AG04449 (cell line): ENCODE measurements at regions not wholly inside any gene's neighbourhood (a gene's known extent, or its start where the extent isn't known, plus 50 kb on each side); places are given as distances from the start of the nearest gene placed in this dataset.

Experiments
- CTCF ChIA-PET: fragments of 350-600 bp; formaldehyde crosslinking; extraction: SDS; loops from one replicate; lab custom pipeline; 2021; ENCODE audit warnings: antibody characterized with exemption; lab: Yijun Ruan, JAX
- POLR2A ChIA-PET: fragments of 400-600, 350-600 bp; formaldehyde crosslinking; extraction: SDS; loops from one replicate; lab custom pipeline; 2020; ENCODE audit warnings: antibody characterized with exemption, inconsistent platforms; lab: Yijun Ruan, JAX
- DNase-seq: peaks from one replicate; pipeline ENCODE4 v3.0.0-alpha.2; 2010; ENCODE audit warnings: low read depth, low spot score
- H3K4me3 ChIP-seq: 2 replicates; pipeline ENCODE4 v1.5.1; 2011; ENCODE audit warnings: low read depth, mild to moderate bottlenecking, control low read depth, low read length
- TF ChIP-seq, protein P1 (sequence below): IDR thresholded peaks from one replicate; pipeline ENCODE4 v1.5.1; 2011; ENCODE audit warnings: mild to moderate bottlenecking, moderate library complexity, low read length, control low read depth, inconsistent platforms; ENCODE audit not compliant: insufficient read depth; ENCODE audit errors: missing control alignments

DNA sequence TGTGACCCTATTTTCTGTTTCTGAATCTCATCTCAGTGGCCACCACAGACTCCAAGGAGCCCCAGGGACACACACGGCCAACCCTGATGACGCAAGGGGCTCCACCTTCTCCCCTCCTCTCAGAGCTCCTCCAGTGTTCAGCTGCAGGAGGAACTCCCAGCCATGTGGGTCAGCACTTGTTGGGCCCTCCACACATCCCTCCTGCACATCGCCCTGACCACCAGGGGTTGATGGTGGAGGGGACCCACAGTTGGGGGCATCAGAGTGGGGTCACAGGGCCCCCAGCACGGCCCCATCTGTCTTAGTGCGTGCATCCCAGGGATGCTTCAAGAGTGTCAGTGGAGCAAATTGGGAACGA, 499.6 kb downstream of the BRD1 start:
- no peak for DNase-seq
- ChIA-PET POLR2A (no interaction called here), CTCF (no interaction called here)
- H3K4me3 ChIP-seq = no peak overlapping the region
- TF ChIP-seq, protein P1, sequence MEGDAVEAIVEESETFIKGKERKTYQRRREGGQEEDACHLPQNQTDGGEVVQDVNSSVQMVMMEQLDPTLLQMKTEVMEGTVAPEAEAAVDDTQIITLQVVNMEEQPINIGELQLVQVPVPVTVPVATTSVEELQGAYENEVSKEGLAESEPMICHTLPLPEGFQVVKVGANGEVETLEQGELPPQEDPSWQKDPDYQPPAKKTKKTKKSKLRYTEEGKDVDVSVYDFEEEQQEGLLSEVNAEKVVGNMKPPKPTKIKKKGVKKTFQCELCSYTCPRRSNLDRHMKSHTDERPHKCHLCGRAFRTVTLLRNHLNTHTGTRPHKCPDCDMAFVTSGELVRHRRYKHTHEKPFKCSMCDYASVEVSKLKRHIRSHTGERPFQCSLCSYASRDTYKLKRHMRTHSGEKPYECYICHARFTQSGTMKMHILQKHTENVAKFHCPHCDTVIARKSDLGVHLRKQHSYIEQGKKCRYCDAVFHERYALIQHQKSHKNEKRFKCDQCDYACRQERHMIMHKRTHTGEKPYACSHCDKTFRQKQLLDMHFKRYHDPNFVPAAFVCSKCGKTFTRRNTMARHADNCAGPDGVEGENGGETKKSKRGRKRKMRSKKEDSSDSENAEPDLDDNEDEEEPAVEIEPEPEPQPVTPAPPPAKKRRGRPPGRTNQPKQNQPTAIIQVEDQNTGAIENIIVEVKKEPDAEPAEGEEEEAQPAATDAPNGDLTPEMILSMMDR = no peak

DNA sequence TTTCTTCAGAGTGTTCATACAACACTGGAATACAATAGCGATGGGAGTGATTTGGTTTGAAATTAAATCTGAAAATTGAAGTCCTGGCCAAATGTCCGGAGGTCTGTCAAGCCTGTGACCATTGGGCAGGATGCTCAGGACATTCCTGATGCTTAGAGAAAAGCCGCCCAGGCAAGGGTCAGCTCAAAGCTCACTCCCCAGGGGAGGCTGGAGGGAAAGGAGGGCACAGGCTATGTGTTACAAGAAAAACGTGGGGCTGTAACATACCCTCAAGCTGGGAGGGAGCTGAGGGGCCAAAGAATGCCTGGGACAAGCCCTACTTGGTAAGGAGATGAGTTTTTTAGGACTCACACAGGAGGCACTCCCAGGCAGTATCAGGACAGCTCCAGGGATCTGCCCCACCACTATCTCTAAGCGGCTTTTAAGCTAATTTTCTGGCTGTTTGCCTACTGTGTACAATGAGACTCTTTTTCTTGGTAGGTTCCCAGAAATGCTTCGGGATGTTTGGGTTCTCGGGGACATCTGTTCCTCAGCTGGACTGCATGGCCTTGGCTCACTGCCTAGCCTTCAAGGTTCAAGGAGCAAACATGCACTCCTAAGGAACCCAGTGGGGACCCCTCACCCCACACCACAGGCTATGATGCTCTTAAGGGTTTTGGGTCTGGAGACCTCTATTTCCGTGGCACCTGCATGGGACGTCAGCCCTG, 500.1 kb downstream of the BRD1 start:
- CTCF ChIA-PET = no interaction called here
- DNase-seq = no peak
- TF ChIP-seq, protein P1 = no peak

DNA sequence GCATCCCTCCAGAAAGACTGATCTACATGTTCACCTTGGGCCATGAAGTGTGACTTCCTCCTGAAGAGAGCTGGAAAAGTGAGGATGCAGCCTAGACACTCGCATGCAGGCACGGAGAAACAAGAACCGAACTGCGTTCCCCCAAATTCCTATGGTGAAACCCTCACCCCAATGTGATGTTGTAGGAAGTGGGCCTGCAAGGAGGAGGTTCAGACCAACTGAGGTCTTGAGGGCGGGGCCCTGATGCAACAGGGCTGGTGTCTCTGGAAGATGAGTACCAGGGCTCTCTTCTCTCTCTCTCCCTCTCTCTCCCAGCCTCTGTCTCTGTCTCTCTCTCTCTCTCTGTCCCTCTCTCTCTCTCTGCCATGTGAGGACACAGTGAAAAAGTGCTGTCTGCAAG, 501.1 kb downstream of the BRD1 start:
- H3K4me3 ChIP-seq = no peak overlapping the region
- DNase-seq = no peak
- ChIA-PET CTCF (no interaction called here), POLR2A (no interaction called here)
- TF ChIP-seq, protein P1 = no peak

More for the DNA sequence above, 500.1 kb downstream of the BRD1 start:
- H3K4me3 ChIP-seq = no peak overlapping the region
- POLR2A ChIA-PET = no interaction called here

DNA sequence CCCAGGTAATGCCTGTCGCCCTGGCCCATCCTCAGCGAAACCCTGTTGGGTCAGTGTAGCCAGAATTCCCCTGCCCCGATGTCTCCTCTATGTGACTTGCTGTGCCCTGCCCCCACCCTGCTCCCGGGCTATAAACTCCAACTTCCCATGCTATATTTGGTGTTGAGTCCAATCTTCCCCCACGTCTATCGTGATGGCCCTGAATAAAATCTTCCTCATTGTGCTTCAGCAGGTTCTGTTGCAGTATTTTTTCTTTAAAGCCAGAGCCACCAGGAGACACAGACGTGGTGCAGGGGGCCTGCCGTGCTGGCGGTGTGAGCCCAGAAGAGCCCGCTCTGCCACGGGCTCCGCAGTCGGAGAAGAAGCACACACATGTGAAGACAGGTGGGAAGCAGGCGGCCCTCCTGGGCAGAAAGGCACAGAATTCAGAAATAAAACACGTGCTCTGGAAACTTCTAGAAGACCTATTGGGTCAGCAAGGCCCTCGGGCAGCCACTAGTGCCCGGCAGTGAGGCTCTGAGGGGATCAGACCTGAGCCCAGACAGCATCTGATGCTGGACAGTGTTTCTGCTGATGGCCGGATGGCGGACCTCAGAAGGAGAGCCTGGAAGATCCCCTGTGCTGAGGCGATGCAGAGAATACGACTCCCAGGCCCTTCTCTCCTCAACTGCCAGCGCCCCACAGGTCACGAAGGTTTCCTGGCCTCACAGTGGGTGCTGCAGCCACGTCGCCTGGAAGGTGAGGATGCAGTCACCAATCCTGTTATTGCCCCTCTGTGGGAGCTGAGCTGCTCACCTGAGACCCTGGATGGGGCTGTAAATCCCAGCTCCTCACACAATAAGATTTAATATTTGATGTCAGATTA, 501.9 kb downstream of the BRD1 start:
- TF ChIP-seq, protein P1 = no peak
- CTCF ChIA-PET = no interaction called here
- no peak for DNase-seq

DNA sequence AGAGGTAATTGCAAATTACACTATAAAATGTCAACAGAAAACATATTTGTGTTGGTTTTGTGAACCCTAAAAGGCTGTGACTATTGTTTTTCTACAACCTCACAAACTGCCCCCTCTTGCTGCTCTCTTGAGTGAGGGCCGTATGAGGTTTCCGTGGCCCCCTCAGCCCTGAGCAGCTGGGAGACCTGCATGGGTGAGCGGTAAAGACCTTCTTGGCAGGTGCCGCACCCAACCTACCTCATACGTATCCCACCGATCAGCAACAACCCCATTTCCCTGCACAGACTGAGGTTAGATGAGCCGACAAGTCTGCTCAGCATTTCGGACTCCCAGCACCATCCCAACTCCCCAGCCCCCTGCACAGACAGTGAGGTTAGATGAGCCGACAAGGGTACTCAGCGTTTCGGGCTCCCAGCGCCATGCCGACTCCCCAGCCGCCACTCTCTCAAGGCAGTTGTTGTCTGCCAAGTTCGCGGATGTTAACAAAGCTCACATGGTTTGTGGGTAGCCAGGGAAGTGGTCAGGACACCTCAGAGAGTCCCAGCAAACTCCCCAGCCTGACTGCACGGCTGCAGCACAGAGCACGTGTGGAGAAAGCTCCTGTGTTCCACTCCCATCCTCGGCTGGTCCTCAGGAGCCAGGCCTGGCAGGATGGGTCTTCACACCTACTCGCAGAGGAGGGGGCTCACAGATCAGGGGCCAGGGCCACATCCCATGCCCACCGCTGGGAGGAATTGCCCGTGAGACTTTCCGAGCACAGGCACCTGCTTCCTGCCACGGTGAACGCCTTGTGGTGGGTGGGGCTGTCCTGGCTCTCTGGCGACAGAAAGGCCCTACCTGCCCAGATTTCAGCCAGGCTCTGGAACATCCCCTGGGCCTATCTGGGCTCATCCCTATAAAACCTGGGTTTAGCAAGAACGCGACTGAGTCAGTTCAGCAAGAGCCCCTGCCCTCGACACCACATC, 502.9 kb downstream of the BRD1 start:
- TF ChIP-seq, protein P1 = no peak
- ChIA-PET POLR2A (no interaction called here), CTCF (no interaction called here)
- H3K4me3 ChIP-seq = no peak overlapping the region
- no peak for DNase-seq

More for the DNA sequence above, 501.9 kb downstream of the BRD1 start:
- H3K4me3 ChIP-seq = no peak overlapping the region
- POLR2A ChIA-PET = no interaction called here
